ENCODE measurements at regions not wholly inside any gene's neighbourhood (a gene's known extent, or its start where the extent isn't known, plus 50 kb on each side); places are given as distances from the start of the nearest gene placed in this dataset.

GRCh38 chr6:16069222-16069621 is 59.7 kb upstream of the MYLIP start:
- TF ChIP-seq CTCF (IDR thresholded peaks at IDR 0.05; ENCODE audit: low read depth, low read length, poor library complexity, severe bottlenecking) = no peak
- TF ChIP-seq EZH2phosphoT487 (IDR thresholded peaks at IDR 0.05; ENCODE audit: borderline replicate concordance, low read length) = no peak

Measured in DOHH2 (cell line).